ENCODE measurements at regions not wholly inside any gene's neighbourhood (a gene's known extent, or its start where the extent isn't known, plus 50 kb on each side); places are given as distances from the start of the nearest gene placed in this dataset.

- TF ChIP-seq CTCF (IDR thresholded peaks at IDR 0.05) (no peak), POLR2A (IDR thresholded peaks at IDR 0.05) (no peak)
Observed at GRCh38 chr2:121085801-121086200, 199.2 kb downstream of the TFCP2L1 start.

Measured in upper lobe of left lung (tissue), 4 donors.